WI38 (cell line): ENCODE measurements at regions not wholly inside any gene's neighbourhood (a gene's known extent, or its start where the extent isn't known, plus 50 kb on each side); places are given as distances from the start of the nearest gene placed in this dataset.
A peak's percentile ranks its signal among the peaks of the same experiment; 100 is the strongest.

Experiments
- H3K4me3 ChIP-seq: 2 replicates; pipeline ENCODE4 v1.5.1; 2011; ENCODE audit warnings: low read depth, mild to moderate bottlenecking, control low read depth, low read length
- TF ChIP-seq, protein P1 (sequence below): IDR thresholded peaks from 2 replicates; pipeline ENCODE4 v1.5.1; 2012; ENCODE audit warnings: low read depth, mild to moderate bottlenecking, control low read depth, low read length

- H3K4me3 ChIP-seq, result peak overlapping the region; percentile 41
- TF ChIP-seq, protein P1, sequence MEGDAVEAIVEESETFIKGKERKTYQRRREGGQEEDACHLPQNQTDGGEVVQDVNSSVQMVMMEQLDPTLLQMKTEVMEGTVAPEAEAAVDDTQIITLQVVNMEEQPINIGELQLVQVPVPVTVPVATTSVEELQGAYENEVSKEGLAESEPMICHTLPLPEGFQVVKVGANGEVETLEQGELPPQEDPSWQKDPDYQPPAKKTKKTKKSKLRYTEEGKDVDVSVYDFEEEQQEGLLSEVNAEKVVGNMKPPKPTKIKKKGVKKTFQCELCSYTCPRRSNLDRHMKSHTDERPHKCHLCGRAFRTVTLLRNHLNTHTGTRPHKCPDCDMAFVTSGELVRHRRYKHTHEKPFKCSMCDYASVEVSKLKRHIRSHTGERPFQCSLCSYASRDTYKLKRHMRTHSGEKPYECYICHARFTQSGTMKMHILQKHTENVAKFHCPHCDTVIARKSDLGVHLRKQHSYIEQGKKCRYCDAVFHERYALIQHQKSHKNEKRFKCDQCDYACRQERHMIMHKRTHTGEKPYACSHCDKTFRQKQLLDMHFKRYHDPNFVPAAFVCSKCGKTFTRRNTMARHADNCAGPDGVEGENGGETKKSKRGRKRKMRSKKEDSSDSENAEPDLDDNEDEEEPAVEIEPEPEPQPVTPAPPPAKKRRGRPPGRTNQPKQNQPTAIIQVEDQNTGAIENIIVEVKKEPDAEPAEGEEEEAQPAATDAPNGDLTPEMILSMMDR, result no peak
Measured at GRCh38 chr6:28597217-28597835, 71.6 kb downstream of the GPX5 start.

DNA sequence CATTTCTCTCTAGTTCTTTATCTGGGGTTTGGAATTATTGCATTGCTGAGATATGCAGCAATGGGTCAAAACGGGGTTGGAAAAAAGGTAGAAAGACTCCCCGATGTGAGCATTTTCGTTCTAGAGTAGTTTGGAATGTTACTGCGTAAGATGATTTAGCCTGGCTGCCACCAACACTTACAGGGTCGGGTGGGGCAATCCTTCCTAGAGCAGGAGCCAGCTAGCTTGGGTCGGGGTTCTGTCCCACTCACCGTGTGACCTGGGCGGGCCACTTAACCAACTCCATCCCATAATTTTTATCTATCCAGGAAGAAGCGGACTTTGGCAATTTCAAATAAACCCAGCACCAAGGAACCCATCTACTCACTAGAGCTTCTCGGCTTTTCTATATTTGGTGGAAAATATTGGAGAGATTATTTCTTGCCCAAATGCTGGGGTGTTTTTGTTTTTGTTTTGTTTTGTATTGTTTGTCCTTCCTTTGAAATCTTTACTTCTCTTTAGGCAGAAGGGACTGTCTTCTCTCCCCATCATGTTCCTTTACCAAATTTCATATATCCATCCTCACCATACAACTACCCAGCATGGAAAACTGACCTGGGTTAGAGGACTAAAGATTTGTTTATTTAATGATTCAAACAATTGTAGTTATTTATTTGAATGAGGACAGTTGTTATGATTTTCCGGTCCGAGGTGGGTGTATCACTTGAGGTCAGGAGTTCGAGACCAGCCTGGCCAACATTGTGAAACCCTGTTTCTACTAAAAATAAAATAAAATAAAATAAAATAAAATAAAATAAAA, 72.4 kb downstream of the GPX5 start:
- H3K4me3 ChIP-seq, result peak overlapping the region; percentile 41

GRCh38 chr6:28598757-28599686, 73.3 kb downstream of the GPX5 start:
- H3K4me3 ChIP-seq, result no peak overlapping the region
- TF ChIP-seq, protein P1, result no peak

More for the DNA sequence above, 72.4 kb downstream of the GPX5 start:
- TF ChIP-seq, protein P1, result no peak

GRCh38 chr6:28600245-28600644, 74.6 kb downstream of the GPX5 start:
- TF ChIP-seq, protein P1, result no peak
- no peak overlapping the region for H3K4me3 ChIP-seq

DNA sequence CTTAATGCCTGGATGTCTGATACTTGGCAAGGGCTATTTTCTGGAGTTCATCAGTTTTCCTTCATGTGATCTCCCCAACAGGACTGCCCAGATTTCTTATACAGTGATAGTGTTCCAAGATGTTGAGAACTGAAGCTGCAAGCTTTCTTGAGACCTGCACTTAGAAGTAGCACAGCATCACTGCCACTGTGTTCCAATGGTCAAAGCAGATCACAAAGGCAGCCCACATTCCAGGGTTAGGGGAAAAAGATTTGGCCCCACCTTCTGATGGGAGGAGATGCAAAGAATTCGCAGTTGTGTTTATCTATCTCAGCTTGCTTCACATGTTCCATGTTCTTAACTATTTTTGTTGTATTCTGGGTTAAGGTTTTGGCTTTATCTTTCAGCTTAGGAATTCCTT, 78.2 kb downstream of the GPX5 start:
- no peak overlapping the region for H3K4me3 ChIP-seq
- TF ChIP-seq, protein P1, result no peak

DNA sequence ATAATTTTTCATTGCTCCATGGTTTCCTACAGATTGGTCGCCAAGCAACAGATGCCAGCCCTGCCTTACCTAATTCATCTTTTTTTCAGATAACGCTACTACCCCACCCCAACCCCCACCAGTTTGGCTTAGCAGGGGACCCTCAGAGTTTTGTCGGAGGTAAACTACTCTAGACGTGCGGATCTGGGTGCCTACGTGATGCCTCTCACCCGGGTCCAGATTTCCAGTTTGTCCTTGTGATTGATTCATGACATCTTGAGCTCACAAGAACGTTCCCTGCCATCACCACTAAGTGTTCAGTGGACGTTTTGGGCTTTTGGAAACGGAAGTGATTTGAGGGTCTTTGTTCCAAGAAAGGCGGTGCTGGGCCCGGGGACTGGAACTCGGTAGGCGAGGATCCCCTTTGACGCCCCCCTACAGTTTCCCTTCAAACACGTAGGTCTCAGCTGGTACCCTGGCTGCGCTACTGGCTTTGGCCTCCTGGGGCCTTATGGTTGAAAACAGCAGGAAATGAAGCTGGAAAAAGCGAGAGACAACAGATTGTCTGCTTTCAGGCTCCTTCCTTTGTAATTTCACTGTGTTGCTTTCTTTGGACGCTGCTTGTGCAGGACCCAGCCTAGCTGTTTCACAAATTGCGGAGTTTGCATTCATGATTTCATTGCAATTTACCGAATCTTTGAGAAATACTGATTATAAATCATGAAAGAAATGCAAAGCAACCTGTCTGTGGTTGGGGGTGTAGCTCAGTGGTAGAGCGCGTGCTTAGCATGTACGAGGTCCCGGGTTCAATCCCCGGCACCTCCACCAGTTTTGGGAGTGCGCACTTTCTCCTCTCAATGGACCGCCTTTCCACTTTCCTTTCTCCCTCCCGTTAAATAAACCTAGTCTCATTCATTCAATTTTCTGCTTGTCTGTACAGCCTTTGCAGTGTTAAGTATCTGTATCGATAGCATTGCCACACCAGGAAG, 81.0 kb downstream of the GPX5 start:
- H3K4me3 ChIP-seq, result peak overlapping the region; percentile 54
- TF ChIP-seq, protein P1, result 0 out of 2 replicates have a peak, but pooled peaks have one; percentile 13
